ENCODE measurements at regions not wholly inside any gene's neighbourhood (a gene's known extent, or its start where the extent isn't known, plus 50 kb on each side); places are given as distances from the start of the nearest gene placed in this dataset.

DNA sequence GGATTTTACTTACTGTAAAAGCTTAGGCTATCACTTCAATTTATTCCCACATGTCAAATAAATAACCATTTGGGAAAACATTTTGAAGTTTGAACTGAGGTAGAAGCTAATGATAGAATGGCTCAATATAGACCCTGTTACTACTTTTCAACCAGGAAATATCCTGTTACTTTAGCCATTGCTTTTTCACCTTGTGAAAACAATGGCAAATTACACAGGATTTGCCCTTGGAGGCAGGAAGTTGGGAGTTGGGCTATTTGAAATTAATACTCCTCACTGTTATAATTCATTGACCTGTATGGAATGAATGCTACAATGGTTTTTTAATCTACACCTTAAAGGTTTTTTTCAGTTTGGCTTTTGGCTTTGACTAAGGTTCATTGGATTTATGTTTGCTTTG, 98.1 kb upstream of the UBE2E2 start:
- TF ChIP-seq POLR2A (IDR thresholded peaks at IDR 0.05) = no peak
- no peak for TF ChIP-seq POLR2AphosphoS5 (IDR thresholded peaks at IDR 0.05)
- TF ChIP-seq, protein P1, sequence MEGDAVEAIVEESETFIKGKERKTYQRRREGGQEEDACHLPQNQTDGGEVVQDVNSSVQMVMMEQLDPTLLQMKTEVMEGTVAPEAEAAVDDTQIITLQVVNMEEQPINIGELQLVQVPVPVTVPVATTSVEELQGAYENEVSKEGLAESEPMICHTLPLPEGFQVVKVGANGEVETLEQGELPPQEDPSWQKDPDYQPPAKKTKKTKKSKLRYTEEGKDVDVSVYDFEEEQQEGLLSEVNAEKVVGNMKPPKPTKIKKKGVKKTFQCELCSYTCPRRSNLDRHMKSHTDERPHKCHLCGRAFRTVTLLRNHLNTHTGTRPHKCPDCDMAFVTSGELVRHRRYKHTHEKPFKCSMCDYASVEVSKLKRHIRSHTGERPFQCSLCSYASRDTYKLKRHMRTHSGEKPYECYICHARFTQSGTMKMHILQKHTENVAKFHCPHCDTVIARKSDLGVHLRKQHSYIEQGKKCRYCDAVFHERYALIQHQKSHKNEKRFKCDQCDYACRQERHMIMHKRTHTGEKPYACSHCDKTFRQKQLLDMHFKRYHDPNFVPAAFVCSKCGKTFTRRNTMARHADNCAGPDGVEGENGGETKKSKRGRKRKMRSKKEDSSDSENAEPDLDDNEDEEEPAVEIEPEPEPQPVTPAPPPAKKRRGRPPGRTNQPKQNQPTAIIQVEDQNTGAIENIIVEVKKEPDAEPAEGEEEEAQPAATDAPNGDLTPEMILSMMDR (IDR thresholded peaks at IDR 0.05) = no peak
